Activated T-cell treated with anti-CD3 and anti-CD28 coated beads, Interleukin-2, amount 50 U/mL, for 24 hours (primary cell): ENCODE measurements at regions not wholly inside any gene's neighbourhood (a gene's known extent, or its start where the extent isn't known, plus 50 kb on each side); places are given as distances from the start of the nearest gene placed in this dataset.

Source experiments
- DNase-seq: peaks from one replicate; pipeline ENCODE4 v3.0.0-alpha.2; 2020
- H3K27ac Mint-ChIP-seq: 2 replicates; pipeline ENCODE4 v1.8.0; 2020; ENCODE audit warnings: mild to moderate bottlenecking, mixed read lengths
- H3K27me3 Mint-ChIP-seq: 2 replicates; pipeline ENCODE4 v1.8.0; 2020; ENCODE audit warnings: mixed read lengths
- H3K36me3 Mint-ChIP-seq: 2 replicates; pipeline ENCODE4 v1.8.0; 2020; ENCODE audit warnings: low read depth, mixed read lengths
- H3K4me1 Mint-ChIP-seq: 2 replicates; pipeline ENCODE4 v1.8.0; 2020; ENCODE audit warnings: low read depth, mixed read lengths
- H3K4me3 Mint-ChIP-seq: 2 replicates; pipeline ENCODE4 v1.8.0; 2020; ENCODE audit warnings: mild to moderate bottlenecking, moderate library complexity, mixed read lengths
- H3K9me3 Mint-ChIP-seq: 2 replicates; pipeline ENCODE4 v1.8.0; 2020; ENCODE audit warnings: mixed read lengths

GRCh38 chr6:134517145-134517658 is 199.3 kb upstream of the SGK1 start:
- Mint-ChIP-seq H3K9me3 (no peaks in the 10 kb centered on the region), H3K4me3 (no peak overlapping the region), H3K27ac (no peak overlapping the region), H3K27me3 (no peaks in the 10 kb centered on the region), H3K36me3 (no peaks in the 10 kb centered on the region), H3K4me1 (peaks cover 26% of the 10 kb centered on the region)
- no peak for DNase-seq

- H3K9me3 Mint-ChIP-seq: no peaks in the 10 kb centered on the region
- no peaks in the 10 kb centered on the region for H3K27me3 Mint-ChIP-seq
- DNase-seq: no peak
- H3K27ac Mint-ChIP-seq: no peak overlapping the region
- no peaks in the 10 kb centered on the region for H3K36me3 Mint-ChIP-seq
- H3K4me3 Mint-ChIP-seq: no peak overlapping the region
- H3K4me1 Mint-ChIP-seq: peaks cover 26% of the 10 kb centered on the region
Measured at GRCh38 chr6:134516582-134516981, 198.7 kb upstream of the SGK1 start.

GRCh38 chr6:134515986-134516385 is 198.1 kb upstream of the SGK1 start:
- Mint-ChIP-seq H3K9me3 (no peaks in the 10 kb centered on the region), H3K27ac (no peak overlapping the region), H3K4me3 (no peak overlapping the region), H3K4me1 (peaks cover 24% of the 10 kb centered on the region), H3K27me3 (no peaks in the 10 kb centered on the region), H3K36me3 (no peaks in the 10 kb centered on the region)
- no peak for DNase-seq

- no peaks in the 10 kb centered on the region for H3K27me3 Mint-ChIP-seq
- peaks cover 9% of the 10 kb centered on the region for H3K4me1 Mint-ChIP-seq
- H3K9me3 Mint-ChIP-seq: no peaks in the 10 kb centered on the region
- no peak overlapping the region for H3K4me3 Mint-ChIP-seq
- no peak for DNase-seq
- H3K27ac Mint-ChIP-seq: no peak overlapping the region
- H3K36me3 Mint-ChIP-seq: no peaks in the 10 kb centered on the region
Measured at GRCh38 chr6:134512981-134513391, 195.1 kb upstream of the SGK1 start.

- no peak for DNase-seq
- H3K4me1 Mint-ChIP-seq: peaks cover 4% of the 10 kb centered on the region
- H3K9me3 Mint-ChIP-seq: no peaks in the 10 kb centered on the region
- no peak overlapping the region for H3K27ac Mint-ChIP-seq
- H3K36me3 Mint-ChIP-seq: no peaks in the 10 kb centered on the region
- no peaks in the 10 kb centered on the region for H3K27me3 Mint-ChIP-seq
- no peak overlapping the region for H3K4me3 Mint-ChIP-seq
Measured at GRCh38 chr6:134511984-134512683, 194.2 kb upstream of the SGK1 start.

- H3K36me3 Mint-ChIP-seq: no peaks in the 10 kb centered on the region
- H3K27me3 Mint-ChIP-seq: no peaks in the 10 kb centered on the region
- H3K27ac Mint-ChIP-seq: no peak overlapping the region
- H3K4me1 Mint-ChIP-seq: peaks cover 3% of the 10 kb centered on the region
- H3K4me3 Mint-ChIP-seq: no peak overlapping the region
- DNase-seq: no peak
- no peaks in the 10 kb centered on the region for H3K9me3 Mint-ChIP-seq
Measured at GRCh38 chr6:134510920-134511319, 193.0 kb upstream of the SGK1 start.

GRCh38 chr6:134510142-134510541 is 192.2 kb upstream of the SGK1 start:
- no peak for DNase-seq
- H3K9me3 Mint-ChIP-seq: no peaks in the 10 kb centered on the region
- H3K27ac Mint-ChIP-seq: no peak overlapping the region
- no peak overlapping the region for H3K4me3 Mint-ChIP-seq
- no peaks in the 10 kb centered on the region for H3K36me3 Mint-ChIP-seq
- no peaks in the 10 kb centered on the region for H3K27me3 Mint-ChIP-seq
- peaks cover 3% of the 10 kb centered on the region for H3K4me1 Mint-ChIP-seq

- peaks cover 3% of the 10 kb centered on the region for H3K4me1 Mint-ChIP-seq
- H3K27me3 Mint-ChIP-seq: no peaks in the 10 kb centered on the region
- no peaks in the 10 kb centered on the region for H3K36me3 Mint-ChIP-seq
- DNase-seq: no peak
- no peak overlapping the region for H3K27ac Mint-ChIP-seq
- H3K9me3 Mint-ChIP-seq: no peaks in the 10 kb centered on the region
- H3K4me3 Mint-ChIP-seq: no peak overlapping the region
Measured at GRCh38 chr6:134508862-134509498, 191.1 kb upstream of the SGK1 start.

- H3K36me3 Mint-ChIP-seq: no peaks in the 10 kb centered on the region
- H3K4me1 Mint-ChIP-seq: peaks cover 3% of the 10 kb centered on the region
- no peaks in the 10 kb centered on the region for H3K9me3 Mint-ChIP-seq
- DNase-seq: no peak
- H3K27ac Mint-ChIP-seq: no peak overlapping the region
- H3K27me3 Mint-ChIP-seq: no peaks in the 10 kb centered on the region
- H3K4me3 Mint-ChIP-seq: no peak overlapping the region
Measured at GRCh38 chr6:134506162-134506561, 188.2 kb upstream of the SGK1 start.

GRCh38 chr6:134503585-134504281 is 185.8 kb upstream of the SGK1 start:
- H3K4me3 Mint-ChIP-seq: no peak overlapping the region
- no peak overlapping the region for H3K27ac Mint-ChIP-seq
- H3K9me3 Mint-ChIP-seq: no peaks in the 10 kb centered on the region
- no peak for DNase-seq
- no peaks in the 10 kb centered on the region for H3K4me1 Mint-ChIP-seq
- H3K27me3 Mint-ChIP-seq: no peaks in the 10 kb centered on the region
- no peaks in the 10 kb centered on the region for H3K36me3 Mint-ChIP-seq

GRCh38 chr6:134502614-134503549 is 185.0 kb upstream of the SGK1 start:
- Mint-ChIP-seq H3K27ac (no peak overlapping the region), H3K27me3 (no peaks in the 10 kb centered on the region), H3K4me3 (no peak overlapping the region), H3K9me3 (no peaks in the 10 kb centered on the region), H3K36me3 (no peaks in the 10 kb centered on the region), H3K4me1 (no peaks in the 10 kb centered on the region)
- no peak for DNase-seq

GRCh38 chr6:134495890-134496248 is 178.0 kb upstream of the SGK1 start:
- no peaks in the 10 kb centered on the region for H3K4me1 Mint-ChIP-seq
- no peak overlapping the region for H3K27ac Mint-ChIP-seq
- no peak overlapping the region for H3K4me3 Mint-ChIP-seq
- H3K36me3 Mint-ChIP-seq: no peaks in the 10 kb centered on the region
- no peaks in the 10 kb centered on the region for H3K27me3 Mint-ChIP-seq
- H3K9me3 Mint-ChIP-seq: no peaks in the 10 kb centered on the region
- no peak for DNase-seq

- Mint-ChIP-seq H3K9me3 (no peaks in the 10 kb centered on the region), H3K4me1 (no peaks in the 10 kb centered on the region), H3K36me3 (no peaks in the 10 kb centered on the region), H3K27me3 (no peaks in the 10 kb centered on the region), H3K27ac (no peak overlapping the region), H3K4me3 (no peak overlapping the region)
- DNase-seq: no peak
Measured at GRCh38 chr6:134495203-134495889, 177.4 kb upstream of the SGK1 start.

- no peaks in the 10 kb centered on the region for H3K36me3 Mint-ChIP-seq
- H3K27me3 Mint-ChIP-seq: no peaks in the 10 kb centered on the region
- no peak overlapping the region for H3K4me3 Mint-ChIP-seq
- no peak overlapping the region for H3K27ac Mint-ChIP-seq
- H3K4me1 Mint-ChIP-seq: no peaks in the 10 kb centered on the region
- DNase-seq: no peak
- H3K9me3 Mint-ChIP-seq: no peaks in the 10 kb centered on the region
Measured at GRCh38 chr6:134493789-134494188, 175.9 kb upstream of the SGK1 start.
